HG02938 (cell line): ENCODE measurements at regions not wholly inside any gene's neighbourhood (a gene's known extent, or its start where the extent isn't known, plus 50 kb on each side); places are given as distances from the start of the nearest gene placed in this dataset.

ENCODE experiments used
- ATAC-seq: cut with Tn5 transposase; IDR thresholded peaks from one replicate; pipeline ENCODE4 v1.9.1; 2021; ENCODE audit warnings: mild to moderate bottlenecking, moderate library complexity; ENCODE audit not compliant: unreplicated experiment

DNA sequence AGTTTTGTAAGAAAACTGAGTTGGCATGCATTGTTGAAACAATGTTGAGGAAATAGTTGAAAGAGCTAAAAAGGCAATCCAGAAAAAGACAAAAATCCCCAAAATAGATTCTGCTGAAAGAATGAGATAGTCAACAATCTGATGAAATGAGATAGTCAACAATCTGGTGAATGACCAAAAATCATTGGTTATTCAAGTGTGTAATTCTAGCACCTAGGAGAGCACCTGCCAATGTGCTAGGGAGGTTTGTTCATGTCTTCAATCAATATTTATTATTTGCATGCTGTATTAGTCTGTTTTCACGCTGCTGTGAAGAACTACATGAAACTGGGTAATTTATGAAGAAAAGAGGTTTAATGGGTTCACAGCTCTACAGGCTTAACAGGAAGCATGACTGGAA is 307.1 kb upstream of the HSF2 start:
- no peak for ATAC-seq

GRCh38 chr6:122098201-122098678 is 301.2 kb upstream of the HSF2 start:
- ATAC-seq, result no peak

GRCh38 chr6:122102026-122102425 is 297.4 kb upstream of the HSF2 start:
- no peak for ATAC-seq

GRCh38 chr6:122107256-122107852 is 292.1 kb upstream of the HSF2 start:
- ATAC-seq, result no peak

- ATAC-seq, result no peak
Measured at GRCh38 chr6:122109075-122109474, 290.4 kb upstream of the HSF2 start.

GRCh38 chr6:122114717-122115116 is 284.7 kb upstream of the HSF2 start:
- no peak for ATAC-seq

DNA sequence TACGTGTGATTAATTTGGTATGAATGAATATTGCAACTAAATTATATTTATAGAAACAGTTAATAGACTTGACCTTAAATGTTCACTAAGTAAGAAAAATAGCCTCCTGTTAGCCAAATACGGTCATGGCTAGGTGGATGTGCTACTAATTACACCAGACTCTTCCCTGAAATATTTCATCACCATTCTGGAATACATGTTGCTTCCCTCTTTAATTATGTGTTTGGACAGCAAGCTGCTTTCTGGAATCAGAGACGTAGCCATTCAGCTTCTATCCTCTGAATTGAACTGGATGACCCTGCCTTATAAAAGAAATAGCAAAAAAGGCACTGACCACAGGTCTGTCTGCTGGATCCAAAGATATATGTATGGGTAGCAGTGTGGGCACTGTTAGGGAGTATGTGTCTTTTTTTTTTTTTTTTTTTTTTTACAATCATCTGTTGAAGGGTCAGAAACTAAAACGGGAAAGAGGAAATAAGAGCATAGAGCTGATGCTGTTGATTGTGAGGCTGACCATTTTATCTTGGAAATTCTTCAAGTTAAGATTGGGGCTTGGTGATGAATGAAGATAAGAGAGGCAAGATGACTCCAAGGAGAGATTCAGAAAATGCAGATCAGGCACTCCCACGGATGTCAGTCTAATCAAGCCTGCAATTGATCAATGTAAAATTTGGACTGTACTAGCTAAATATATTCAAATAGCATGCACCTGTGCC is 283.2 kb upstream of the HSF2 start:
- ATAC-seq, result no peak

DNA sequence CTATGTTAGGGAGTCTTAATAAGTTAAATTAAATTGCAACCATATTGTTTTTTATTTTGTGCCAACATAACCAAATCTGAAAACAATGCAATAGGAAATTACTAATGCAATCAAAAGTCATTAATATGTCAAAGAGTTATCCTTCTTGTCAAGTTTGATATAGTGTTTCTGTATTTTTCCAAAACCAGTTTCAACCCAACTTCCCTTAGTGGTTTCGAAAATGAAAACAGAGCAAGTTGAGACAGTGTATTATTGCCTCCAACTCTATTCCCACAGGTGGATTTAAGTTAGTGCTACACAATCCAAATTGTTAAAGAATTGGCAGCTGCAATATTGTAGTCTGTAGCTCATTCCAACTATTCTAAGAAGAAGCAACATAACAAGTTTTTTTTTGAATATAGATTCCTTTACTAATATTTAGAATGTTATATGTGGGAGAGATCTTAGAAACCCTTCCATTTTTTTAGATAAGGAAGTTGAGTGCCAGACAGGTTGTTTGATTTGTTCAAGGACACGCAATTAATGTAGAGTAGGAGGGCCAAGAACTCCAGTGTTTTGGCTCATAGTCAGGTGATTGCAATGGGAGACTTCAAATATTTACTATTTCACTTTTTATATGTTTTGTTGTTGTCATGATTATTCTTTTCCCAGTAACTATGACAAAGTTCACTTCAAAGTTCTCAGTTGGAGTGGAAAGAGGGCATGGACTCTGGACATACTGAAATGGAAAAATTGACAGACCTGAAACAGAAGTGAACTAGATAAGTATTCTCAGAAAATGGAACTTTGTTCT is 282.4 kb upstream of the HSF2 start:
- no peak for ATAC-seq

DNA sequence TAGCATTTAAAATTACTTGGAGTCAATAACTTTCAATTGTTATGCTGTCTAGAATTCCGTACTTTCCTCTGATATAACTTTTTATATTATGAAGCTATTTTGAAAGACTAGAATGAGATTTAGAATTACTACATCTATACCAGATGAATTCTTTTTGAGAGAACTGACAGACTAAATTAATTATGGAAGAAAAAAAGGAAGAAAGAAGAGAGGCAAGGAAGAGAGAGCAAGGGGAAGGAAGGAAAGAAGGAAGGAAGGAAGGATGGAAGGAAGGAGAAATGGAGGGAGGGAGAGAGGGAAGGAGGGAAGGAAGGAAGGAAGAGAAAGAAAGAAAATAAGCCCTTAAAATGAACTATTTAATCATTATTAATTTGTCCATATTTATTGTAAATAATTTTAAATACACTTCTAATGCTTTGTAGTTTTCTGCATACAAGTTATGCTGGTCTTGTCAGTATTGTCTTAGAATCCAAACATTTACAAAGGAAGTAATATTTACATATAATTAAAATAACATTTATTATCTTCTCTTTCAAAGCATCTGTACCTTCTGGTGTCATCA is 280.4 kb upstream of the HSF2 start:
- ATAC-seq, result no peak

DNA sequence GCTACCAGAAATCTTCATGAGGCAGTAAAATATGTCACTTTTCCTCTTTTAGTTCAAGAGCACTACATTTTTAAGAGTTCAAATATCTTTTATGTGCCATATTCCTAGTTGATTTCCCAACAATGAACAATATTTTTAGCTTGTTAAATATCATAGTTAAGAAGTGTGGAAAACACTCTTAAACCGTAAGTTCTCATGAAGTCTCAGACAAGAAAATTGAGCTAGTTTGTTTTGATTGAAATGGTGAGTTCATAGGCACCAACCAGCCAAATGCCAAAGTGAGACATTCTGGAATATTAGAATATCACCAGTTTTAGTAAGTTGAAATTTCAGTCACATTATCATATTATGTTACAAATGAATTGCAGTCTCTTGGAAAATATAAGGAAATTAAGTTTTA is 277.2 kb upstream of the HSF2 start:
- ATAC-seq, result no peak

GRCh38 chr6:122122686-122123085 is 276.8 kb upstream of the HSF2 start:
- no peak for ATAC-seq

DNA sequence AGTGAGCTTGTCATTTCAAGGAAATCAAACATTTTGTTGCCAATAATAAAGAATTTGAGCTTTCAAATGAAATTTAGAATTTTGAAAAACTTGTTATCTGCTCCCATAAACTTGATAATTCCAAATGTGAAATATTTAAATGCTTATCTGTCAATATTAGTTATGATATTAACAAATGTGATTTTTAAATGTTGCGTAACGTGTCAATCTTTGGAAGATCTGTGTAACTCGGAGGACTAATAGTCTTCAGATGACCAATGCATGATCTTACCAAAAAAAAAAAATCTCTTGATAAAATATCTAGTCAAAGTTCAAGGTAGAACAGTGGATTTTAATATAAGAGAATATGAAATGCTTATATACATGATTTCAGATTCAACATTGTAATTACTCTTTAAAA is 274.5 kb upstream of the HSF2 start:
- no peak for ATAC-seq

DNA sequence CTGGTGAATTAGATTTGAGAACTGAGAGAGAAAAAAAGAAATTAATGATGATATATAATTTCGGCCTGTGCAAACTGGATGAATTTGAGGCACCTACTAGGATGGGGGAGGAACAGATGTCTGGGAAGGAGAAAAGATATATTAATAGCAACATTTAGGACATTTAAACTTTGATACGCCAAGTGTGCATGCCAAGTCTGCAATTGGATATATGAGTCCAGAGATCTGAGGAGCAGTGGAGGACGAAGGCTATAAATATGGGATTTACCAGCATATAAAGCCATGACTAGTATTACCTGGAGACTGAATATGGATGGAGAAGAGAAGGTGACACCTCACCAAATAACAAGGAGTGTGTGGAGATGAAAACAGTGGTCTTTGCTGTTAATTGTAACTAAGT is 272.6 kb upstream of the HSF2 start:
- ATAC-seq, result no peak

- no peak for ATAC-seq
Measured at GRCh38 chr6:122128445-122128844, 271.0 kb upstream of the HSF2 start.

- ATAC-seq, result no peak
Measured at GRCh38 chr6:122129313-122130025, 270.0 kb upstream of the HSF2 start.

- ATAC-seq, result no peak
Measured at GRCh38 chr6:122130026-122130348, 269.5 kb upstream of the HSF2 start.

GRCh38 chr6:122130518-122130917 is 268.9 kb upstream of the HSF2 start:
- no peak for ATAC-seq

GRCh38 chr6:122136386-122136785 is 263.1 kb upstream of the HSF2 start:
- ATAC-seq, result no peak

- ATAC-seq, result no peak
Measured at GRCh38 chr6:122140031-122140430, 259.4 kb upstream of the HSF2 start.

DNA sequence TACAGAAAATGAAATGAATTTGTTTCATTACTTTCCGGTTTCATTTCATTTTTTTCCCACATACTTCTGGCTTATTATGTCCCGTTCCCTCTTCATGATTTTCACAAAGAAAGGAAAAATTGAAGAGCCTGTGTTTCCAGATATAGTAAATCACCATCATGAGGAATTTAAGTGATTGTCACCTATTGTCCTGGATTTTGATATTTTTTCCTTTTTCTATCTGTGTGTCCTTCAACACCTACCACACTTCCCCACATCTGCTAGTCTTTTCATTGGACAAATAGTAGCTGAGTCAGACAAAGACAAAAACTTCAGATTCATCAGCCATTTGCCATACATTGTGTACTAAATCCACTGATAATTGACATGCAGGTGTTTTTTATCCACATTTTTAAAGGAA is 258.2 kb upstream of the HSF2 start:
- no peak for ATAC-seq
